HG02973 (cell line): ENCODE measurements at regions not wholly inside any gene's neighbourhood (a gene's known extent, or its start where the extent isn't known, plus 50 kb on each side); places are given as distances from the start of the nearest gene placed in this dataset.

Source experiments
- ATAC-seq: cut with Tn5 transposase; IDR thresholded peaks from one replicate; pipeline ENCODE4 v1.9.1; 2021; ENCODE audit warnings: moderate library complexity; ENCODE audit not compliant: unreplicated experiment

DNA sequence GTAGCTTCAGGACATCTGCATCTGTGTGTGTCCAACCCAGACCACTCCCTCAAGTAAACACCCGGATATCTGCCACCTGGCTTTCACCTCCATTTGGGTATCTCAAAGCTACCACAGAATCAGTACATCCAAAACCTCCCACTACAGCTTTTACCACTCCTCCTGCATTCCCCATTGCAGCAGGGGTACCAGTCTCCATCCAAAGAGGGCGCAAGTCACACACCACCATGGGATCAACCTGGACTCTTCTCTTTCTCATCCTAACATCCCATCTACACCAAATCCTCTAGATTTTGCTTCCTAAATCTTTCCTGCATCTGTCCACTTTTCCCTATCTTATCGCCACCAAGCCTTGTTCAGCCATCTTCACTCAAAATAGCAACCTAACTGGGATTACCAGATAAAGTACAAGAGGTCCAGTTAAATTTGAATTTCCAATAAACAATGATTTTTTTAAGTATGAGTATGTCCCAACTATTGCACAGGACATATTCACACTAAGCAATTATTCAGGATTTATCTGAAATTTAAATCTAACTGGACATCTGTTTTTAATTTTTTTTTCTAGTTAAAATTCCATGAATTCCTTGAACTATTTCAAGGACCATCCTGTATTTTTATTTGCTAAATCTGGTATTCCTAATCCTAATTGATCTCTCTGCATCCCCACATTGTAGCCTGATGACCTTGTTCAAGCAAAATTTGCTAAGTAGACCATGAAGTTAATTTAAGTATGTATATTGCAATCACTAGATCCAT lies 164.3 kb upstream of the MLN start:
- ATAC-seq, result no peak

DNA sequence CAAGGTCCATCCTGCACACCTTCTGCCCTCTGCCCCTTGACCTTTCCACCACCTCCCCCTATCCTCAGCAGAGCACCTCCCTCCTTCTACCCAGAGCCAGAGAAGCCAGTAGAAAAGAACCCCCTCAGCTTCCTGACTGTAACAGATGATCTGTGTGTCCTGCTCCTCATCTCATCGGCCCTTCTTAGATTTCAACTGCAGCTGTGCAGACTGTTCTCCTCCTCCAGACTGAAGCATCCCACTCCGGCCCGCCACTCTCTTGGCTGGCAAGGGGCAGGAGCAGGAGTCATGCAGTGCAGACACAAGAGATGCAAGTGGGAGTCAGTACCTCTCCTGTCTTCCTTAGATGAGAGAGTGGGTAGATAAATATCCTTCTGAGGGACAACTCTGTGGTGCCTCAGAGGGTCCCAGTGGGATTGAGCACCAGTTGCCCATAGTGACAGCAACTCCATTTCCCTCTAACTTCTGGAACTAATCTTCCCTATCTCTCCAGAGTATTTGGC lies 163.5 kb upstream of the MLN start:
- ATAC-seq, result no peak

DNA sequence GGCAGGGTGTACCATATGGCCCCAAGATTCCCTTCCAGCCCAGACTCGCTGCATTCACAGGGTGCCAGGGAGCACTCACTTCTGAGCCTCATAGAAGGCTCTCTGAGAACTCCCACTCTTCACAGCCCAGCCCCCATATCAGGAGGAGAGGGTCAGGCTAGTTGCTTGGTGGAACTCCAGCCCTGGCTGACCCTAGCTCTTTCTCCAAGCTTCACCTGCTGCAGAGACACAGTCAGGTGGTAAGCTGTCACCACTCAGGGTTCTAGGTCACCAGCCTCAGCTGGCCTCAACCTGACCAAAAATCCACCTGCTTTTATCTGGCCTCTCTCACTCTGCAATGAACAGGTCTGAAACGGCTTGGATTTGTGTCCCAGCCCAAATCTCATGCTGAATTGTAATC lies 162.7 kb upstream of the MLN start:
- ATAC-seq, result no peak

DNA sequence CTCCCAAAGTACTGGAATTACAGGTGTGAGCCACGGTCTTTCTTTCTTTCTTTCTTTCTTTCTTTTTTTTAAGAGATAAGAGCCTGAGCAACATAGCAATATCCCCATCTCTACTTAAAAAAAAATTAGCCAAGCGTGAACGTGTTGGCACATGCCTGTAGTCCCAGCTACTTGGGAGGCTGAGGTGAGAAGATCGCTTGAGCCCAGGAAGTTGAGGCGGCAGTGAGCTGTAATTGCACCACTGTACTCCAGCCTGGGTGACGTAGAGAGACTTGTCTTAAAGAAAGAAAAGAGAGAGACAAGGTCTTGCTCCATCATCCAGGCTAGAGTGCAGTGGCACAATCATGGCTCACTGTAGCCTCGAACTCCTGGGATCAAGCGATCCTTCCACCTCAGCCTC lies 162.0 kb upstream of the MLN start:
- no peak for ATAC-seq

DNA sequence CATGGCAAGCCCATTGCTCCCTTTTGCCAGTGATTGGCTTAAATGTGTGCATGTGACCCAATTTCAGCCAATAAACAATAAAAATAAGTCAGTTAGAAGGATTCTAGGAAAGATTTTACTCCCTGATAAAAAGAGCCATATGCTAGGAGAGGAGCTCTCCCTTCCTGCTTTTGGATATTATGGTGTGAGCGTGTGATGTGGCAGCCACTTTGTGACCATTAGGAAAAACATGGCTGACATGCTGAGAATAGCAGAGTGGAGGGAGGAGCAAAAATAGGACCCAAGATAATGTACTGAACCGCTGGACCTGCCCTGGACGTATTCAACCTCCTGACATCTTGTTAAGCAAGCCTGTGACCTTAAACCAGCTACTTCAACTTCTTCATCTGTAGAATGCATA lies 160.6 kb upstream of the MLN start:
- ATAC-seq, result no peak

DNA sequence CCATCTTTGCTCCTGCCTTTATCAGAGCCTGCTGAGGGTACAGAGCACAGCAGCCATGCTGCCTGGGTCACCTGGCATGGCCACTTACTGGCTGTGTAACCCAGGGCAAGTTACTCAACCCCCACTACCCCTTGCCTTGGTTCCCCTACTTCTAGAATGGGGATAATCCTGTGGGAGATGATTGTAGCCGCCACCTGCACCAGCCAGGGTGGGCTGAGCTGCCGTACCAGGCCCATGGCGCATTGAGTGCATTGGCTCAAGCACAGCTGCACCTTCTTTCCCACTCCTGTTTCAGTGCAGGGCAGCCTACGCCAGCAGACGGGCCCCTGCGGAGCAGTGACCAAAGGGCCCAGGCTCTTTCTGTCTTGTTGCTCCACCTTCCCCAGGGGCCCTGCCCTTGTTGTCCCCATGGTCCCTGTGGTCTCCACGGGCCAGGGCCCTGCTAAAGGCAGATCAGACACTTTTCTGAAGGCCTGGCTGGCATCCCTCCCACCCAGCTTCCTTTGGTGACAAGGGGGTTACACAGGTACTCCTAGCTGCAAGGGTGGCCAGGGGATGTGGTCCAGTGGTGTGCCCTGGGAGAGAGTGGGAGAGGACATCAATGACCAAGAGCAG lies 159.4 kb upstream of the MLN start:
- ATAC-seq, result no peak

DNA sequence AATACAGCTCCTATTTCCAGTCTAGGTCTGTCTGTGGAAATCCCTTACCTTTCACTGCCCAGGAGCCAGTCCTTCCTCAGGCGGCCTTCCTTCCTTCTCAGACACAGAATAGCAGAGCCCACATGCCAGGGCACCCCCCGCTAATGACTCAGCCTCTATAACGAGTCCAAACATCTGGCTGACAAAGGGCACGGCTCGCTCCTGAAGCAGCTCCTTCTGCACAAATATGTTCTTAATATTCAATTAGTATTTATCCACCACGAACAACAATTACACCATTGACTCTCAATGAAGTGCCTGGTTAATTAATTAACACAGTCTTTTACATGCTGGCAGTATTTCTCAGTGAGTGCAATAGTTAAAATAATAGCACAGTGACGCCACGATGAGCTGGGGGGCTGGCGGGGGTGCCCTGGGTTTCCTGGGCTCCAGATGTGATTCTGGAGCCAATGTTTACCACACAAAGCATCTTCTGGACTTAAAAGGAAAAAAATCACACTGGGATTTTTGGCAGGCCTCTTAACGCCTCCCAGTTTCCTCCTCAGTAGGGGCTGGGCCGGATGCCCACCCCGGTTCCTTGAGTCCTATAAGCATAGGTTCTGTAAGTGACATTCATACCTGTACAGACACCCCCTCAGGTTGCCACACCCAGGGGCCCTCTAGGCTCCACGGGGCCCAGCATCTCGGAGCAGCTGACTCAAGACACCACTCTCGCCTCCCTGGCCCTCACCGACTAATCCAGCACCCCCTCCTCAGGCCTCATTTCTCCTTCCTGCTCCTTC lies 158.6 kb upstream of the MLN start:
- ATAC-seq, result no peak

DNA sequence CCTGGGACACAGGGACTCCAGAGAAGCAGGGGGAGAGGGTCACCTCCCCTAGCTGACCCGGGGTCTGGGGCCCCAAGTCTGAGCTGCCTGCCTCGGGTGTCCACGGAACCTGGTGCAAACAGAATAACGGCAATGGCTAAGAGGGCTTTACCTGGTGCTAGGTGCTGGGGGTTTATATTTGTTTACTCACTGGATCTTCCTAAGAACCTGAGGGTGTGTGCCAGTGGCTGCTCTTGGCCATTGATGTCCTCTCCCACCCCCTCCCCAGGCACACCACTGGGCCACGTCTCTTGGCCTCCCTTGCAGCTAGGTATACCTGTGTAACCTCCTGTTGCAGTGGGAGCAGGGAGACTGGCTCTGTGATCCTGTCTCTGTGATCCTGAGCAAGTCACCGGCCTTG lies 157.9 kb upstream of the MLN start:
- ATAC-seq, result no peak

DNA sequence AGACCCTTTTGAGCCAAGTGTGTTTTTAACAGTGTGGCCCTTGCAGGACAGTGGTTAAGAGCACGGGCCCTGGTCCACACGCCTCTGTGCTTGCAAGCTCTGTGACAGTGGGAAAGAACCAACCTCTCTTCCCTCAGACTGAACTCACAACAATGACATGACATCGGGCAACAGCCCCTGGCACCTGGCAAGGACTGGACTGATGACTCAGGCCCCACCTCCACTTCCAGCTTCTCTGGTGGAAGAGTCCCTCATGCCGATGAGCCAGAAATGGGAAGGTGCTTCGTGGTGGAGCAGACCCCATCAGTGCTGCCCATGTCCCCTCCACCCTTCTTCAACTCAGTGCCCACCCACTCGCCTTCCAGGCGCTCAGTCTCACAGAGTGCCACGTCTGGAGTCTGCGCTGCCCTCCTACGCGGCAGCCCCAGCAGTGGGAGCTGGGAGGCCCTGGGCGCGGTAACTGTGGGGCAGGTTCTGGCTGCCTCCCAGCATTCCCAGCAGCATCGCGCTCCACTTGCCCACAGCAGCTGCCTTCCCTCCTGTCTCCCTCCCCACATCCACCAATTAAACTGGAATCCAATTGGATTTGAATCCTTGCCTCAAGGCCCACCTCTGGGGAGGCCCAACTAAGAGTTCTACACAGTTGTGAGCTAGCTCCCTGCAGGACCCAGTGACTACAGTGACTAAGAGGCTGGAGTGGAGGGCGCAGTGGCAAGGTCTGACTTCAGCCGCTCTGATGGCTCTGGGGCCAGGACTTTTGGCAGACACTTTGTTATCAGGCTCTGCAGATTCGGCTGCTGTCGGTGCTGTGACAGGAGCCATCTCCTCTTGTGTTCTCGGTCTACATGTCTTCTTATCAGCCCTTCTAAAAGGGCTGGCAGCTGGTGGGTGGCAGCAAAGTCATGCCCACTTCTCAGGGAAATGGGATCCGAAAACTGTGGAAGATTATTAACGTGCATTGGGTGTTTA lies 156.8 kb upstream of the MLN start:
- no peak for ATAC-seq

DNA sequence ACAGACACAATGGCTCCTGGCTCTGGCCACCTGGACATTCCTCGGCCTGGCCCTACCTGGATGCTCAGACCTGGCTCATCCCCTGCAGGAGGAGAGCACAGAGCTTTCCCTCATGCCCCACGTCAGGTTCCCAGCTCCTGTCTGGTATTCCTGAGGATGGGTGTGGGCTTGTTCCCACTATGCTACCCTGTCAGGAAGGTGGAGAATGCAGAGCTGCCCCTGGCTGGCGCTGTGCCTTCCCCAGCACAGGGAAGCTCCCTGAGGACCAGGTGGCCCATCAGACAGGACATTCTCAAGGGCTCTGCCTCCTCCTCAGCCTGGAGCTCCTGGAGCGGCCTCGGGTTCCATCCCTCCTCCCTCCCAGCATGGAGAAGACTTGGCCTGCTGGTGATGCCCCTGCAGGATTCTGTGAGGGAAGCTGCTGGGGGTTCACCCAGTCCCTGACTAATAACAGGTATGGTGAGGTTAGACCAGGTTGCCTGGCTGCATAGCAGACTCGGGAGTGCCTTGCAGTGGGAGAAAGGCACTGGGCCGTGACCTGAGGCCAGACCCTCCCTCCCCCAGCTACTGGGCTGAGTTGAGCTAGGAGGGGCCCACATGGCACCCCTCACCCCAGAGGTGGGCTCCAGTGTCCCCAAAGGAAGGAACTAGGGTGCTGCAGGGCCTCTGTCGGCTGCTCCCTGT lies 156.0 kb upstream of the MLN start:
- no peak for ATAC-seq

DNA sequence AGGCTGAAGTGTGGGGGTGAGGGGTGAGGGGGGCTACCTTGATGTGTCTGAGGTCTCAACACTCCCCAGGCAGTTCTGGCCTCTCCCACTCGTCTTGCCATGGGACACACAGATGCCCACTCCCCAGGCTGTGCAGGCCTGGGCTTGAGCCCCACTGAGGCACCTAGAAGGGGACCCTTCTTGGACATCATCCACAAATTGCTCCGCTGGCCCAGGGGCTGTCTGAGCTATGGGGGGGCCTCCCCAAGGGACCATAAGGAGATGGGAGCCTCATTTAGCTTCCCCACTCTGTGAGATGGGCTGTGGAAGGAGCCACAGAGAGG lies 155.5 kb upstream of the MLN start:
- no peak for ATAC-seq

DNA sequence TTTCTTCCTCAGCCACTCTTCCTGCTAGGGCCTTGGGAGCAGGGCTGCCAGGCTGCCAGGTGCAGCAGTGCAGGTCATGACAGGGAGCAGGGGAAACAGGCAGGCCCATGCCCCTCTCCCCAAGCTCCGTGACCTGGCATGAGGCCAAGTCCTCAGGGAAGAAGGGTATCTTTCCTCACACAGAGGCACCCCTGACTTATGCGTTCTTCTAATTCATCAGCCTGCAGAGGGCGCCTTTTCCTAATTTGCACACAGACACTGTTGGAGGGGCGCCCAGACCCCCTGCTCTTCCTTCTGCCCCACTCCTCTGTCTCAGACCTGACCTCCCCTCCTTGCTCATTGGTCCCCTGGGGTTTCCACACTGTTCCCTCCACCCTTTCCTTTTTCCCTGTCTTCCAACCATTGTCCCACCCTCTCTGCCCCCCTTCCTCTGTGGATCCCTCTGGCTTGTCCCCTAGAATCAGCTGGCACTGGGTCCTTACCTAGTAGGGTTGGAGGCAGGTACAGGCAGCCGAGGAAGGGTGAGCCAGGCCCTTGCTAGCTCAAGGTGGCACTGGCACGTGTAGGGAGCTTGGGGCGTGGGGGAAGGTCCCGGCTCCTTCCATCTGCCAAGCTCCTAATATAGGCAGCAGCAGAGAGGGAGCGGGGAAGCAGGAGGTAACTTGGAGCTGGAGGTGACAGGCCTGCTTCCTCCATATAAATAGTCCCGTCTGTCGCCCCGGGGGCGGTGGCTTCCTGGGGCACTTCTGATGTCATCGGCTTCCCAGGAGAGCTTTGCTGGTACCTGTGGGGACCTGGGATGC lies 154.9 kb upstream of the MLN start:
- ATAC-seq, result no peak

DNA sequence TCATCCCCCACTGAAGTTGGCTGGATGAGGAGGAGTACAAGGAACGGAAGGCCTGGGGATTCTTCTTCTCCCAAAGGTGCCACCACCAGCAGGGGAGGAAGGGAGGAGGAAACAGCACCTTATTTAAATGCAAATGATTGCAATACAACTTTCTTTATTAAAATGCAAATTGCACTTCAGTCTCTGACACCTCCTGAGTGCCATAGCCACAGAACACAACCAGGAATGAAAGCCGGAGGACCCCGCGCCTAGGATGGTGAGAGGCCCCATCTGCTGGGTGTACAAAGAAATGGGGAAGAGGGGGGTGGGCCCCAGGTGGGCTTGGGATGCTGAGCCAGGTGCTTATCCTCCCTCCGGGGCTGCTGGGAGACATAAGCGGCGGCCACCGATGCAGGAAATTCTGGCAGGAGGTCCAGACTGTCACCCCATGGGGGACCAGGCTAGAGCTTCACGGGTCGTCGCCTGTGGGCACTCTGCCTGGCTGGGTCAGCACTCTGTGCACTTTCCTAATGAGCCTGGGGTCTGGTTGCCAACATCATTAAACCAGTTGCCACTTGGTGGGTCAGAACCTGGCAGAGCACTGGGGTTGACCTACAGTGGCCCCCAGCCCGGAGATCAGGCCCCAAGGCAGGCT lies 154.2 kb upstream of the MLN start:
- ATAC-seq, result no peak

DNA sequence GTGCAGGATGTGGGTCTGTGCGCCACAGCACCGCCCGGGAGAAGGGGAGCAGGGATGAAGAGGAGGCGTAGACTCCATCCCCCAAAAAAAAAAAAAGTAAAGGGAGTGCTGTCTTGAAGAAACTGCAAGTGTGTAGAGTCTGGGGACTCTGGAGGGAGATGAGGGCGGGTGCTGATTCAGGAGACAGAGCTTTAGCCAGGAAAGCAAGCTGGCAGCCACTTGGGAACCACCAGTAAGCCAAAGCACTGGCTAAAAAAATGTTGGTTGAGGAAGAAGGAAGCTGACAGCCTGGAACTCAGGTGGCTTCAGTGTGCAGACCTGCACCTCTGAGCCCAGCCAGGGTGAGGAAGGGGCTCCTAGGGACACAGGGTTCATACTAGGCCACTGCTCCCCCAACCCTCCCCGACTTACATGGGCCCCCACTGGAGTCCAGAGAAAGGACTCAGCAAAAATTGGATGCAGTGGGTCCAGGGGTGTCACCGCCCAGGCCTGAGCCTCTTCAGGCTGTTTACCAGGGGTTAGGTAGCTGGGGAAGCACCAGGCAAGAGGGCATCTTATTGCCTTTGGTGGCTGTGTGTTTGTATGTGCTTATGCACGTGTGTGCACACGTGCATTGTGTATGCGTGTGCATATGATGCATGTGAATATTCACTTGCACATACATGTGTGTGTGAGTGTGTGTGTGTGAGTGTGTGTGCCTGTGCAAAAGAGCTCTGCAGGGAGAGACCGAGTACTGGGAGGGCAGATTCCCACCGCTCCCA lies 153.5 kb upstream of the MLN start:
- ATAC-seq, result no peak

DNA sequence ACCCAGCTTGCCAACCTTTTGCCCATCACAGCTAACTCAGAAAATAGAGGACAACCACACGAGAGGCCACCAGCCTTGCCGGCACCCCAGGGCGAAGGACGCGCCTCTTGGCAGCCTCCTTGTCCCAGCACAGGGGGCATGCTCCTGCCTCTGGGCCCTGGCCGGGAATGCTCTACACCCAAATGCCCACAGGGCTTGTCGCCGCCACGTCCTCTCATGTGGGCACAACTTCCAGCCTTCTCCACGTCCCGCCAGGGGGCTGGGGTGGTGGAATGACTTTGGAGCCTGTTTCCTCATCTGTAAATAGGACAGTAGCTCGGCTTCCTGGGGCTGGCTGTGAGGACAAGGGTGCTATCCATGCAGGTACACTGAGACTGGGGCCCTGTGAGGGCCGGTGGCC lies 152.4 kb upstream of the MLN start:
- no peak for ATAC-seq

DNA sequence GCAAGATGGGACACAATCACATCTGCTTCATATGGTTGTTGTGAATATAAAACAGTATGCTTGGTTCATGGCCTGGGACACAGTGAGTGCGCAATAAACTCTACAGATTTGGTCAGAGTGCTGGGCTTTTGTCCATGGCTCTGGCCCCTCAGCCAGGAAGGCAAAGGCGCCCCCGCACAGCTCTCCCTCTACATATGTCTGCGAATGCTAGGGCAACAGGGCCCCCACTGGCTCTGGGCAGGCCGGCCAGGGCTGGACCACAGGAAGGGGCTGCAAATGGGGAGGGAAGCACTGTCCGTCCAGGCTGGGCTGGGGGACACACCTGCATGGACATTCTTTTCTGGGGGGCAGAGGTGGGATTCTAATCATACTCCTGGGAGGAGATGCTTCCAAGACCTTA lies 151.8 kb upstream of the MLN start:
- no peak for ATAC-seq

DNA sequence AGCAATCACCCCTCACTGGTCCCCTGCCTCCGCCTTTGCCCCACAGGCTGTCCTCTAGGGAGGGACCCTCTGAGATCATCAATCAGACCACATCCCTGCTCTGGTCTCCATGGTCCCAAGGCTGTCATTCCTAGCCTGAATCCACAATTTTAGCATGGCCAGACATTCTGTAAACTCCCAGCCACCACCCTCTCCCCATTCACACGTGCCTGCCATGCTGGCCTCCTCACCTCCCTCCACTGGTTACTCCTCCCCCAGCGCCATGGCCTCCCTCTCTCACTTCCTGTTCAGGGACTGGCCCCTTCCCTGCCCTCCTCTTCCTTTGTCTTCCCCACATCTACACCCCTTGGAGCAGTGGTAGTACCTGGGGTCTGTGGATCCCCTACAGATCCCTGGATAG lies 150.7 kb upstream of the MLN start:
- no peak for ATAC-seq

DNA sequence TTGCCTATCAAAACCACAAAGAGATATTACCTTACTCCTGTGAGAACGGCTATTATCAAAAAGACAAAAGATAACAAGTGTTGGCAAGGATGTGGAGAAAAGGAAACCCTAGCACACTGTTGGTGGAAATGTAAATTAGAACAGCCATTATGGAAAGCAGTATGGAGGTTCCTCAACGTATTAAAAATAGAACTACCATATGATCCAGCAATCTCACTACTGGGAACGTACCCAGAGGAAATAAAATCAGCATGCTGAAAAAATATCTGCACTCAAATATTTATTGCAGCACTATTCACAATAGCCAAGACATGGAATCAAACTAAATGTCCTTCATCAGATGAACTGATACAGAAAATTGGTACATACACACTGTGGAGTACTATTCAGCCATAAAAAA lies 149.4 kb upstream of the MLN start:
- no peak for ATAC-seq
